GM12892 (cell line): ENCODE measurements at regions not wholly inside any gene's neighbourhood (a gene's known extent, or its start where the extent isn't known, plus 50 kb on each side); places are given as distances from the start of the nearest gene placed in this dataset.

Experiments used
- POLR2A ChIP-seq: IDR thresholded peaks from 2 replicates; pipeline ENCODE4 v1.6.1; 2011; ENCODE audit warnings: low read depth, low read length, control low read depth
- POLR2AphosphoS5 ChIP-seq: IDR thresholded peaks from 2 replicates; pipeline ENCODE4 v1.6.1; 2011; ENCODE audit warnings: low read depth, low read length, control low read depth
- TAF1 ChIP-seq: IDR thresholded peaks from 2 replicates; pipeline ENCODE4 v1.6.1; 2011; ENCODE audit warnings: low read depth, mild to moderate bottlenecking, control low read depth, low read length, borderline replicate concordance

DNA sequence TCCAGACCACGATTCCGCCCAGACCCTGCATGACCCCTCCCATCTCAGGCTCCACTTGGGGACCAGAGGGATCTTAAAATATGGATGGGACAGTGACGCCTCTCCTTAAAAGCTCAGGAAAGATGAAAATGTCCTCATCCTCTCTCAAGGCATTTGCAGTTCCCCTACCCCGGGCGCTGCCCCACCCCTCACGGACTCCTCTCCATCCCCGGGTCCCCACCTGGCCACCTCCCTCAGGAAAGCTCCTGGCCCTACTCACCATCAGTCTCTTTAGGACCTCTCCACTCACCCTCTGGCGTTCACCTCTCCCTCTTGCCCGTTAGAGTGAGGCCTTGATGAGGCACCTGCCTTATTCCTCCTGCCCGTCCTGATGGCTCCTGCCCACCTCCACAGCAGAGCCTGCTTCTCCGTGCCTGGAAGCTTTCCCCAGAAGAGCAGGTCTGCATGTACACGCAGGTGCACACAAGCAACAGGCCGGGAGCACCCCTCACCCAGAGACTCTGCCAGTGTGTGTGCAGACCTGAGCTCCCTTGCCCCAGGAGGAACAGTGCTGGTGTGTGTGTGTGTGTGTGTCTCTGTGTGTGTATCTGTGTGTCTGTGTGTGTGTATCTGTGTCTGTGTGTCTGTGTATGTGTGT lies 105.6 kb upstream of the NXT1 start:
- no peak for TF ChIP-seq POLR2AphosphoS5
- no peak for TF ChIP-seq POLR2A
- TF ChIP-seq TAF1, result no peak
